Endothelial cell (in vitro differentiated cells): ENCODE measurements at regions not wholly inside any gene's neighbourhood (a gene's known extent, or its start where the extent isn't known, plus 50 kb on each side); places are given as distances from the start of the nearest gene placed in this dataset.
A peak's percentile ranks its signal among the peaks of the same experiment; 100 is the strongest.

Experiments
- DNase-seq: peaks from one replicate; pipeline ENCODE4 v3.0.0; 2021; ENCODE audit warnings: low spot score
- H3K27ac Mint-ChIP-seq: one replicate; pipeline ENCODE4 v1.8.0; 2021; ENCODE audit warnings: mixed read lengths, inconsistent platforms; ENCODE audit not compliant: unreplicated experiment
- H3K27me3 Mint-ChIP-seq: one replicate; pipeline ENCODE4 v1.8.0; 2021; ENCODE audit warnings: mild to moderate bottlenecking, moderate library complexity, mixed read lengths, inconsistent platforms; ENCODE audit not compliant: unreplicated experiment
- H3K36me3 Mint-ChIP-seq: one replicate; pipeline ENCODE4 v1.8.0; 2021; ENCODE audit warnings: mild to moderate bottlenecking, low read depth, mixed read lengths, inconsistent platforms; ENCODE audit not compliant: unreplicated experiment
- H3K4me1 Mint-ChIP-seq: one replicate; pipeline ENCODE4 v1.8.0; 2021; ENCODE audit warnings: mild to moderate bottlenecking, mixed read lengths, inconsistent platforms; ENCODE audit not compliant: unreplicated experiment
- H3K4me3 Mint-ChIP-seq: one replicate; pipeline ENCODE4 v1.8.0; 2021; ENCODE audit warnings: mild to moderate bottlenecking, mixed read lengths, inconsistent platforms; ENCODE audit not compliant: unreplicated experiment
- H3K9me3 Mint-ChIP-seq: one replicate; pipeline ENCODE4 v1.8.0; 2021; ENCODE audit warnings: mixed read lengths, inconsistent platforms; ENCODE audit not compliant: unreplicated experiment
- CTCF ChIP-seq: fragments of 200-600 bp; sonication (generic); IDR thresholded peaks from one replicate; pipeline ENCODE4 v1.5.0; 2021; ENCODE audit warnings: antibody characterized with exemption; ENCODE audit not compliant: unreplicated experiment

GRCh38 chr5:33261747-33262146, 179.0 kb upstream of the TARS1 start:
- no peak for DNase-seq
- H3K4me1 Mint-ChIP-seq: no peaks in the 10 kb centered on the region
- no peaks in the 10 kb centered on the region for H3K9me3 Mint-ChIP-seq
- no peak overlapping the region for H3K27ac Mint-ChIP-seq
- no peak for TF ChIP-seq CTCF
- peaks cover 10% of the 10 kb centered on the region for H3K36me3 Mint-ChIP-seq
- no peaks in the 10 kb centered on the region for H3K27me3 Mint-ChIP-seq
- H3K4me3 Mint-ChIP-seq: peak overlapping the region; percentile 56

GRCh38 chr5:33267801-33268200, 173.0 kb upstream of the TARS1 start:
- H3K4me1 Mint-ChIP-seq: peaks cover 29% of the 10 kb centered on the region
- H3K27ac Mint-ChIP-seq: peak overlapping the region; percentile 62
- DNase-seq: no peak
- no peaks in the 10 kb centered on the region for H3K9me3 Mint-ChIP-seq
- no peak for TF ChIP-seq CTCF
- peaks cover 4% of the 10 kb centered on the region for H3K36me3 Mint-ChIP-seq
- no peaks in the 10 kb centered on the region for H3K27me3 Mint-ChIP-seq
- no peak overlapping the region for H3K4me3 Mint-ChIP-seq

- TF ChIP-seq CTCF: no peak
- Mint-ChIP-seq H3K27me3 (no peaks in the 10 kb centered on the region), H3K36me3 (peaks cover 3% of the 10 kb centered on the region), H3K9me3 (no peaks in the 10 kb centered on the region), H3K4me1 (peaks cover 31% of the 10 kb centered on the region), H3K4me3 (no peak overlapping the region), H3K27ac (peak overlapping the region; percentile 62)
- DNase-seq: no peak
These were observed 172.4 kb upstream of the TARS1 start for GRCh38 chr5:33268374-33268773.

- no peaks in the 10 kb centered on the region for H3K9me3 Mint-ChIP-seq
- H3K27ac Mint-ChIP-seq: no peak overlapping the region
- TF ChIP-seq CTCF: no peak
- no peaks in the 10 kb centered on the region for H3K36me3 Mint-ChIP-seq
- no peak for DNase-seq
- H3K4me1 Mint-ChIP-seq: peaks cover 46% of the 10 kb centered on the region
- H3K4me3 Mint-ChIP-seq: no peak overlapping the region
- no peaks in the 10 kb centered on the region for H3K27me3 Mint-ChIP-seq
These were observed 170.1 kb upstream of the TARS1 start for GRCh38 chr5:33270671-33271070.

GRCh38 chr5:33271606-33272005, 169.2 kb upstream of the TARS1 start:
- Mint-ChIP-seq H3K4me3 (no peak overlapping the region), H3K4me1 (peaks cover 56% of the 10 kb centered on the region), H3K36me3 (no peaks in the 10 kb centered on the region), H3K27ac (no peak overlapping the region), H3K27me3 (no peaks in the 10 kb centered on the region), H3K9me3 (no peaks in the 10 kb centered on the region)
- TF ChIP-seq CTCF: no peak
- DNase-seq: no peak
